Endodermal cell (in vitro differentiated cells): ENCODE measurements at regions not wholly inside any gene's neighbourhood (a gene's known extent, or its start where the extent isn't known, plus 50 kb on each side); places are given as distances from the start of the nearest gene placed in this dataset.

ENCODE experiments used
- DNase-seq: peaks from one replicate; pipeline ENCODE4 v3.0.0-alpha.2; 2017
- H3K27ac ChIP-seq: 2 replicates; pipeline ENCODE4 v1.5.1; 2013; ENCODE audit warnings: mild to moderate bottlenecking, low read depth, low read length, moderate library complexity
- H3K27me3 ChIP-seq: 2 replicates; pipeline ENCODE4 v1.6.1; 2013; ENCODE audit warnings: mild to moderate bottlenecking, low read length, moderate library complexity; ENCODE audit not compliant: insufficient read depth, control insufficient read depth, poor library complexity, severe bottlenecking
- H3K36me3 ChIP-seq: 2 replicates; pipeline ENCODE4 v1.7.0; 2013; ENCODE audit warnings: mild to moderate bottlenecking, low read length, moderate library complexity; ENCODE audit not compliant: control insufficient read depth, insufficient read depth
- H3K4me1 ChIP-seq: one replicate; pipeline ENCODE4 v1.7.0; 2013; ENCODE audit warnings: low read length; ENCODE audit not compliant: control insufficient read depth, insufficient read depth
- H3K4me3 ChIP-seq: 2 replicates; pipeline ENCODE4 v1.5.1; 2013; ENCODE audit warnings: mild to moderate bottlenecking, low read length, moderate library complexity
- H3K9ac ChIP-seq: 2 replicates; pipeline ENCODE4 v1.6.1; 2013; ENCODE audit warnings: mild to moderate bottlenecking, low read length, moderate library complexity; ENCODE audit not compliant: poor library complexity, severe bottlenecking; ENCODE audit errors: extremely low read depth
- H3K9me3 ChIP-seq: 2 replicates; pipeline ENCODE4 v1.6.1; 2013; ENCODE audit warnings: mild to moderate bottlenecking, low read length, moderate library complexity; ENCODE audit not compliant: control insufficient read depth
- H3K27ac Mint-ChIP-seq: 2 replicates; pipeline ENCODE4 v1.8.0; 2020; ENCODE audit warnings: mixed read lengths
- H3K27me3 Mint-ChIP-seq: 2 replicates; pipeline ENCODE4 v1.8.0; 2021; ENCODE audit warnings: mild to moderate bottlenecking, mixed read lengths; ENCODE audit not compliant: insufficient read depth
- H3K36me3 Mint-ChIP-seq: 2 replicates; pipeline ENCODE4 v1.8.0; 2020; ENCODE audit warnings: low read depth, mixed read lengths
- H3K4me1 Mint-ChIP-seq: 2 replicates; pipeline ENCODE4 v1.8.0; 2020; ENCODE audit warnings: mixed read lengths
- H3K4me3 Mint-ChIP-seq: 2 replicates; pipeline ENCODE4 v1.8.0; 2020; ENCODE audit warnings: mild to moderate bottlenecking, moderate library complexity, mixed read lengths
- H3K9me3 Mint-ChIP-seq: 2 replicates; pipeline ENCODE4 v1.8.0; 2020; ENCODE audit warnings: mild to moderate bottlenecking, mixed read lengths
- WGBS, 2 experiments: methylation state at CpG; one replicate each; pipeline versions ENCODE4 v1.1.5 to v1.1.7; 2013; ENCODE audit warnings: missing lambda C conversion rate in 2 of 2, mixed read lengths in 1 of 2; ENCODE audit not compliant: insufficient coverage in 1 of 2, insufficient read length in 1 of 2; 5-methylcytosine and 5-hydroxymethylcytosine counted together
- TF ChIP-seq, protein P1 (sequence below): fragments of 200-600 bp; sonication (generic); conservative IDR thresholded peaks from 2 replicates; pipeline ENCODE4 v1.5.0; 2021; ENCODE audit warnings: antibody characterized with exemption, mild to moderate bottlenecking

DNA sequence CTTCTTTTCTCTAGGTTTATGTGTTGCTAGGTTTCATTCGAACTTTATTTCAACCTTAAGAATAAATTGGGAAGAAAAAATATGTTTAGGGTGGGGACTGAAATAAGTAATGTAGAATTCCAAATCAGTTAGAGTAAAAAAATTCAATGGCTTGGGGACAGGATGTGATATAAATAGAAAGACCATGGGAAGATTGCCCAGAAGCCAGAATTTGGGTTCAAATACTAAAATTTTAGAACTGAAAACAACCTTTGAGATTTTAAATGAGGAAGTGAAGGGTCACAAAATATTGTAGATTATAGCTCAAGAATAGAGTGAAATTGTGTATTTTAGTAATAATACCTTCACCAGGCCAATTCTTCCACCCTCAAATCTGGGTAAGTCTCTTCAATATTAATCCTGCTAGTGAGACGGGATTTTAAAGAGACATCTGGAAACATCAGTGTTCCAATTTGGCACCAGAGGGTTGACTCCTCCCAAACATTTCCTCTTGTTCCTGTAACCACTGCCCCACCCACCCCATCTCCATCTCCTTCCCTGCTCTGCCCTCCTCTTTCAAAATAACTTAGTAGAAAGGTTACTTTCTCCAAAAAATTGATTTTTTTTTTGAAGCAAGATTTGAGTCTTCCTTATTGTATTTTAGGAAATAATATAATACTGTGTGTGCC, 51.3 kb upstream of the FAM3C start:
- DNase-seq, result no peak
- no peaks in the 10 kb centered on the region for H3K36me3 ChIP-seq
- no peak overlapping the region for H3K4me3 ChIP-seq
- H3K27me3 ChIP-seq, result no peaks in the 10 kb centered on the region
- Mint-ChIP-seq H3K4me1 (no peaks in the 10 kb centered on the region), H3K27me3 (no peaks in the 10 kb centered on the region), H3K36me3 (no peaks in the 10 kb centered on the region), H3K27ac (no peak overlapping the region), H3K4me3 (no peak overlapping the region), H3K9me3 (no peaks in the 10 kb centered on the region)
- H3K4me1 ChIP-seq, result no peaks in the 10 kb centered on the region
- WGBS, 2 experiments, result 89 to 100% methylated on average over 1 to 2 of the region's 2 CpGs
- no peak overlapping the region for H3K27ac ChIP-seq
- H3K9ac ChIP-seq, result no peak overlapping the region
- TF ChIP-seq, protein P1, sequence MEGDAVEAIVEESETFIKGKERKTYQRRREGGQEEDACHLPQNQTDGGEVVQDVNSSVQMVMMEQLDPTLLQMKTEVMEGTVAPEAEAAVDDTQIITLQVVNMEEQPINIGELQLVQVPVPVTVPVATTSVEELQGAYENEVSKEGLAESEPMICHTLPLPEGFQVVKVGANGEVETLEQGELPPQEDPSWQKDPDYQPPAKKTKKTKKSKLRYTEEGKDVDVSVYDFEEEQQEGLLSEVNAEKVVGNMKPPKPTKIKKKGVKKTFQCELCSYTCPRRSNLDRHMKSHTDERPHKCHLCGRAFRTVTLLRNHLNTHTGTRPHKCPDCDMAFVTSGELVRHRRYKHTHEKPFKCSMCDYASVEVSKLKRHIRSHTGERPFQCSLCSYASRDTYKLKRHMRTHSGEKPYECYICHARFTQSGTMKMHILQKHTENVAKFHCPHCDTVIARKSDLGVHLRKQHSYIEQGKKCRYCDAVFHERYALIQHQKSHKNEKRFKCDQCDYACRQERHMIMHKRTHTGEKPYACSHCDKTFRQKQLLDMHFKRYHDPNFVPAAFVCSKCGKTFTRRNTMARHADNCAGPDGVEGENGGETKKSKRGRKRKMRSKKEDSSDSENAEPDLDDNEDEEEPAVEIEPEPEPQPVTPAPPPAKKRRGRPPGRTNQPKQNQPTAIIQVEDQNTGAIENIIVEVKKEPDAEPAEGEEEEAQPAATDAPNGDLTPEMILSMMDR, result no peak
- H3K9me3 ChIP-seq, result no peaks in the 10 kb centered on the region

DNA sequence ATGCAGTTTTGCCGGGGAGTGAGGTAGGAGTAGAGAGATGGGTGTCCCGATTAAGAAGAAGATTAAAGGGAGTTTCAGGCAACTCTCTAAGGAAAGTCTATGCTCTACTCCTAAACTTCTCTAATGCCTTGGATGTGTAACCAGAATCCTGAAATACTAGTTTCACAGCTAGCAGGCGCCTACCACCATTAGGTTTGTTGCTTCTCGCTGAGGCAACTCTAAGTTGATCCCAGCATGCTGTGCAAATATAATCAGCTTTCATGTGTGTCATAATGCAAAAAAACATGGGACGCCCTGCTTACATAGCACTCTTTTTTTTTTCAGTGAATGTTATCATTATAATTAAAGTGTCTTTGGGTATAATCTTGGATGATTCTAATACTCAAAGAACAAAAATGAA, 50.4 kb upstream of the FAM3C start:
- no peaks in the 10 kb centered on the region for H3K27me3 Mint-ChIP-seq
- no peak overlapping the region for H3K27ac ChIP-seq
- H3K9me3 ChIP-seq, result no peaks in the 10 kb centered on the region
- H3K36me3 Mint-ChIP-seq, result no peaks in the 10 kb centered on the region
- 93 to 97% methylated on average over 4 to 5 of the region's 5 CpGs for WGBS, 2 experiments
- no peak overlapping the region for H3K27ac Mint-ChIP-seq
- no peaks in the 10 kb centered on the region for H3K36me3 ChIP-seq
- no peak overlapping the region for H3K4me3 ChIP-seq
- H3K27me3 ChIP-seq, result no peaks in the 10 kb centered on the region
- H3K9me3 Mint-ChIP-seq, result no peaks in the 10 kb centered on the region
- H3K4me1 ChIP-seq, result no peaks in the 10 kb centered on the region
- no peak overlapping the region for H3K4me3 Mint-ChIP-seq
- no peak for DNase-seq
- TF ChIP-seq, protein P1, result no peak
- H3K9ac ChIP-seq, result no peak overlapping the region
- no peaks in the 10 kb centered on the region for H3K4me1 Mint-ChIP-seq
